A549 (cell line): ENCODE measurements at regions not wholly inside any gene's neighbourhood (a gene's known extent, or its start where the extent isn't known, plus 50 kb on each side); places are given as distances from the start of the nearest gene placed in this dataset.

Source experiments
- EP300 ChIP-seq, 2 experiments: fragments of >200 bp; sonication (Bioruptor Twin); formaldehyde crosslinking; IDR thresholded peaks; 2 replicates in 1 of 2; 3 replicates in 1 of 2; pipeline ENCODE4 v1.6.1; 2016 to 2017
- HDAC2 ChIP-seq: fragments of 200-600 bp; sonication (generic); IDR thresholded peaks from 2 replicates; pipeline ENCODE4 v1.6.1; 2016
- RAD21 ChIP-seq, 2 experiments: fragments of >200 bp in 1 of 2; sonication (Bioruptor Twin) in 1 of 2; formaldehyde crosslinking in 1 of 2; IDR thresholded peaks in 1 of 2; conservative IDR thresholded peaks in 1 of 2; 2 replicates in 1 of 2; 3 replicates in 1 of 2; pipeline ENCODE4 v1.6.1; 2012 to 2018; ENCODE audit warnings: inconsistent platforms in 1 of 2
- TF ChIP-seq, protein P1 (sequence below): fragments of >200 bp; sonication (Bioruptor Twin); formaldehyde crosslinking; IDR thresholded peaks from 3 replicates; pipeline ENCODE4 v1.5.1; 2016

DNA sequence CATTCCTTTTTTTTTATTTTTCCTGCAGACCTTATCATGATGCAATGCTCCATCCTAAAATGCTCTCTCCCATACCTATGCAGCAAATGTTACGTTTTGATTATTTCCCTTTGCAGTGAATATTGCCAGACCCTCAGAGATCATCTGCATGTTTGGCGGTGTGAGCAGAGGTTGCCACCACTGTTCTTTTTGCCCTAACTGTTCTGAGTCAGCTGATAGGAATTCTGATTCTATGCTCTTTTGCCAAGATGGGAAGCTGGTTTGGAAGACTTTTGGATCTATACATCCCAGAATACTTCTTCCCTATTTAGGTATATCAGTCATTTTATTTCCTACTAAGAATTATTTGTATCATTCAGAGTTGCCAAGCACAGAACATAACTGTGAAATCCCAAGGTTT, 130.5 kb downstream of the KLF6 start:
- TF ChIP-seq EP300 (IDR thresholded peaks at IDR 0.05) (no peak), HDAC2 (no peak), RAD21 (conservative IDR thresholded peaks at IDR 0.05 in 1 of 2, IDR thresholded peaks at IDR 0.05 in 1 of 2) (no peak)
- TF ChIP-seq, protein P1, sequence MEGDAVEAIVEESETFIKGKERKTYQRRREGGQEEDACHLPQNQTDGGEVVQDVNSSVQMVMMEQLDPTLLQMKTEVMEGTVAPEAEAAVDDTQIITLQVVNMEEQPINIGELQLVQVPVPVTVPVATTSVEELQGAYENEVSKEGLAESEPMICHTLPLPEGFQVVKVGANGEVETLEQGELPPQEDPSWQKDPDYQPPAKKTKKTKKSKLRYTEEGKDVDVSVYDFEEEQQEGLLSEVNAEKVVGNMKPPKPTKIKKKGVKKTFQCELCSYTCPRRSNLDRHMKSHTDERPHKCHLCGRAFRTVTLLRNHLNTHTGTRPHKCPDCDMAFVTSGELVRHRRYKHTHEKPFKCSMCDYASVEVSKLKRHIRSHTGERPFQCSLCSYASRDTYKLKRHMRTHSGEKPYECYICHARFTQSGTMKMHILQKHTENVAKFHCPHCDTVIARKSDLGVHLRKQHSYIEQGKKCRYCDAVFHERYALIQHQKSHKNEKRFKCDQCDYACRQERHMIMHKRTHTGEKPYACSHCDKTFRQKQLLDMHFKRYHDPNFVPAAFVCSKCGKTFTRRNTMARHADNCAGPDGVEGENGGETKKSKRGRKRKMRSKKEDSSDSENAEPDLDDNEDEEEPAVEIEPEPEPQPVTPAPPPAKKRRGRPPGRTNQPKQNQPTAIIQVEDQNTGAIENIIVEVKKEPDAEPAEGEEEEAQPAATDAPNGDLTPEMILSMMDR = no peak
